Adipocyte (in vitro differentiated cells): ENCODE measurements at regions not wholly inside any gene's neighbourhood (a gene's known extent, or its start where the extent isn't known, plus 50 kb on each side); places are given as distances from the start of the nearest gene placed in this dataset.
"Not testable (repeated sequence)": the region's sequence is repeated elsewhere in the genome, so short reads cannot be mapped to it uniquely, and the experiment has no call there.

ENCODE experiments used
- DNase-seq: peaks from one replicate; pipeline ENCODE4 v3.0.0-alpha.2; 2015; ENCODE audit warnings: low read depth
- H3K27me3 ChIP-seq: replicated peaks from 2 replicates; pipeline ENCODE4 v1.7.0; 2013; ENCODE audit warnings: mild to moderate bottlenecking, low read length, moderate library complexity; ENCODE audit not compliant: control insufficient read depth, insufficient read depth
- H3K36me3 ChIP-seq: 2 replicates; pipeline ENCODE4 v1.7.0; 2013; ENCODE audit warnings: low read length, mild to moderate bottlenecking, moderate library complexity; ENCODE audit not compliant: control insufficient read depth, insufficient read depth, severe bottlenecking
- H3K4me1 ChIP-seq: 2 replicates; pipeline ENCODE4 v1.7.0; 2013; ENCODE audit warnings: mild to moderate bottlenecking, low read length, moderate library complexity; ENCODE audit not compliant: control insufficient read depth, insufficient read depth
- H3K4me3 ChIP-seq: 2 replicates; pipeline ENCODE4 v1.7.0; 2013; ENCODE audit warnings: mild to moderate bottlenecking, low read length, moderate library complexity
- H3K9ac ChIP-seq: 2 replicates; pipeline ENCODE4 v1.7.0; 2013; ENCODE audit warnings: mild to moderate bottlenecking, low read length, moderate library complexity
- H3K9me3 ChIP-seq: 2 replicates; pipeline ENCODE4 v1.7.0; 2013; ENCODE audit warnings: mild to moderate bottlenecking, low read length, moderate library complexity; ENCODE audit not compliant: control insufficient read depth

DNA sequence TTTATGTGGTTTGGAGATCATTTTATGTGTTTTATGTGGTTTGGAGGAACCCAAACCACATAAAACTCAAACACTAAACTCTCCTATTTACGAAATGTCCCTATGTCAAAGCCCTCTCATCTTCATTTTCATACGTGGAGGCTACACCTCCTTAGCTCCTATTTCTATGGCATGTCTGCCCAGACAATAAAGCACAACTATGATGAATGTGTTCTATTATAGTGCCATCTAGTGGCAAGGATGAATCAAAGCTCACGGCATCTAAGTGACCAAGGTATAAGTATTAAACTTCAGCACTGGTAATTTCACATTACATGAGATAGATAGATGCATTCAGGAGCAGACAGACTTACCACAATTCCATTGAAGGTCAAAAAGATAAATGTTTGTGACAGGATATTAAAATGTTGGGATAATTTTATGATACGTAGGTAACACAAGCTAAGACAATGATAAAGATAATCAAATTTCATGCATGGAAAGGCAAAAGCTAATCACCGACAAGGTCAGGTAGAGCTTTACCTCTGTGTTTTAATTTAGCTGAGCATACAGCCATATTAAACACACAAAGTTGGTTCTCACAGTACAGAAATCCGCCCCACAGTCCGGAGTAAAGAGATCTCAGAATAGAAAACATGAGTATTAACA is 130.6 kb upstream of the FHIT start:
- Histone ChIP-seq H3K27me3 (no peaks in the 10 kb centered on the region), H3K9ac (no peak overlapping the region), H3K9me3 (no peaks in the 10 kb centered on the region), H3K4me1 (no peaks in the 10 kb centered on the region), H3K36me3 (no peaks in the 10 kb centered on the region), H3K4me3 (no peak overlapping the region)
- peak; percentile 2 for DNase-seq

DNA sequence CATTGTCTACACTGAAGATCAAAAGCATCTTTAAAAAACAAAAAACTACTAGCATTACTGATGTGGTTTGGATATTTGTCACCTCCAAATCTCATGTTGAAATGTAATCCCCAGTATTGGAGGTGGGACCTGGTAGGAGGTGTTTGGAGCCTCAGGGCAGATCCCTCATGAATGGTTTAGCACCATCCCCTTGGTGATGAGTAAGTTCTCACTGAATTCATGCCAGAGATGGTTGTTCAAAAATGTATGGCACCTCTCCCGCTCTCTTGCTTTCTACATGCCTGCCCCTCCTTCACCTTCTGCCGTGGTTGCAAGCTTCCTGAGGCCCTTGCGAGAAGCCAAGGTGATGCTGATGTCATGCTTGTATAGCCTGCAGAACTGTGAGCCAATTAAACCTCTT is 136.6 kb upstream of the FHIT start:
- Histone ChIP-seq H3K27me3 (no peaks in the 10 kb centered on the region), H3K4me3 (no peak overlapping the region), H3K9me3 (no peaks in the 10 kb centered on the region), H3K4me1 (no peaks in the 10 kb centered on the region), H3K36me3 (no peaks in the 10 kb centered on the region), H3K9ac (no peak overlapping the region)
- DNase-seq = no peak

DNA sequence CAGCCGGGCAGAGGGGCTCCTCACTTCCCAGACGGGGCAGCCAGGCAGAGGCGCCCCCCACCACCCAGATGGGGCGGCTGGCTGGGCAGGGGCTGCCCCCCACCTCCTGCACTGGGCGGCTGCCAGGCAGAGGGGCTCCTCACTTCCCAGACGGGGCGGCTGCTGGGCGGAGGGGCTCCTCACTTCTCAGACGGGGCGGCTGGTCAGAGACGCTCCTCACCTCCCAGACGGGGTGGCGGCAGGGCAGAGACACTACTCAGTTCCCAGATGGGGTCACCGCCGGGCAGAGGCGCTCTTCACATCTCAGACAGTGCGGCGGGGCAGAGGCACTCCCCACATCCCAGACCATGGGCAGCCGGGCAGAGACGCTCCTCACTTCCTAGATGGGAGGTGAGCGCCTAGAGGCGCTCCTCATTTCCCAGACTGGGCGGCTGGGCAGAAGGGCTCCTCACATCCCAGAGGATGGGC is 142.3 kb upstream of the FHIT start:
- DNase-seq = not testable (repeated sequence)

DNA sequence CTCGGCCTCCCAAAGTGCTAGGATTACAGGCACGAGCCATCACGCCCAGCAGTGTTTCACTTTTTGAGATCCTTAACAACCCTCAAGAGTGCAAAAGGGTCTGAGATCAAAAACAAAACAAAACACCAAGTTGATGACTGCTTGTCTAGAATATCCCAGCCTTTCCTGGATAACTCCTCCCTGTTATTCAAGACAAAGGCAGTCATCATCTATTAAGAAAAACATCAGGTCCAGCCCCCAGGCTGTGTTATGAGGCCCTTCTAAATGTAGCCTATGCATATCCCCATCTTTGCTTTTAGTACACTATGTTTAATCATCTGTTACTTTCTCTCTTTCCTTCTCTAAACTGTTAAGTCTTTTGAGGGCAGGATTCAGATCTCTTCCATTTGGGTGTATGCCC is 150.1 kb upstream of the FHIT start:
- H3K9me3 ChIP-seq = no peaks in the 10 kb centered on the region
- DNase-seq = no peak
- no peaks in the 10 kb centered on the region for H3K36me3 ChIP-seq
- H3K27me3 ChIP-seq = no peaks in the 10 kb centered on the region
- no peak overlapping the region for H3K9ac ChIP-seq
- H3K4me1 ChIP-seq = no peaks in the 10 kb centered on the region
- no peak overlapping the region for H3K4me3 ChIP-seq

More for the DNA sequence above, 142.3 kb upstream of the FHIT start:
- not testable (repeated sequence) for H3K4me3 ChIP-seq, H3K36me3 ChIP-seq, H3K27me3 ChIP-seq, H3K9ac ChIP-seq, H3K9me3 ChIP-seq, H3K4me1 ChIP-seq

DNA sequence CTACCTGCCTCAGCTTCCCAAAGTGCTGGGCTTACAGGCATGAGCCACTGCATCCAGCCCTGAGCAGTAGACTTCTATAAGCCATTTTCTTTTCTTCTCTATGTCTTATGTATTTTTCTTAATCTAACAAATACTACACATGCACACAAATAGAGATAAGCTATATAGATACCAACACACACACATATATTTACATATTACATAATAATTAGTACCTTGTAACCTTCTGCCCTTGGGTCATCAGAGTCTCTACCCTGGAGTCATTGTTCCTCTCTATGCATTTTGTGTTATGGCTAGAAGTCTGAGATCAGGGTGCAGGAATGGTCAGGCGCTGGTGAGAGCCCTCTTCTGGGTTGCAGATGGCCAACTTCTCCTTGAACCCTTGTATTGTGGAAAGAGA is 154.0 kb upstream of the PTPRG start:
- no peak overlapping the region for H3K4me3 ChIP-seq
- no peaks in the 10 kb centered on the region for H3K4me1 ChIP-seq
- DNase-seq = no peak
- H3K9ac ChIP-seq = no peak overlapping the region
- no peaks in the 10 kb centered on the region for H3K36me3 ChIP-seq
- no peaks in the 10 kb centered on the region for H3K27me3 ChIP-seq
- H3K9me3 ChIP-seq = no peaks in the 10 kb centered on the region

DNA sequence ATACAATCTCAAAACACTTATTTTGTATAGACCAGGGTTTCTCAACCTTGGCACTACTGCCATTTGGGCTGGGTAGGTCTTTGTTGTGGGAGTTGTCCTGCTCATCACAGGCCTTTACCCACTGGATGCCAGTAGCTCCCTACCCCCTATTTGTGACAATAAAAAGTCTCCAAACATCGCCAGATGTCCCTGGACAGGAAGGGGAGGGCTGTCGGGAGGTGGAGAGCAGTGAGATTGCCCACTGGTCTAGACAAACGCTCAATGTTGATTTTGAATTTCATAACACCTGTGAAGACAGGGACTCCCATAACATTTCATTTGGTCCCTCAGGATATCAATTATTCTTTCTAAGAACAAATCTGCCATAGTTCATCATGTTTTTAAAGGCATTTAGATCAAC is 151.7 kb upstream of the PTPRG start:
- no peaks in the 10 kb centered on the region for H3K36me3 ChIP-seq
- no peaks in the 10 kb centered on the region for H3K9me3 ChIP-seq
- no peak overlapping the region for H3K4me3 ChIP-seq
- no peak overlapping the region for H3K9ac ChIP-seq
- H3K27me3 ChIP-seq = no peaks in the 10 kb centered on the region
- H3K4me1 ChIP-seq = no peaks in the 10 kb centered on the region
- DNase-seq = no peak

DNA sequence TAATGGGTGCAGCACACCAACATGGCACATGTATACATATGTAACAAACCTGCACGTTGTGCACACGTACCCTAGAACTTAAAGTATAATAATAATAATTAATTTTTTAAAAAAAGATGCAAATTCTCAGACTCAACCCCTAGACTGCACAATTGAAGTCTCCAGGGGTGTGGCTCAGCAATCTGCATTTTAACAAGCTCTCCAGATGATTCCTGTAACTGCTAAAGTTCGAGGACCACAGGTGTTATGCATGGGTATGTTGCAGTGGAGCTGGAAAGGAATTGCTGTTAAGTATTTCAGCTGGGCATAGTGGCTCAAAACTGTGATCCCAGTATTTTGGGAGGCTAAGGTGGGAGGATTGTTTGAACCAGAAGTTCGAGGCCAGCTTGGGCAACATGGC is 151.0 kb upstream of the PTPRG start:
- DNase-seq, H3K4me3 ChIP-seq, H3K9me3 ChIP-seq, H3K9ac ChIP-seq, H3K27me3 ChIP-seq, H3K36me3 ChIP-seq, H3K4me1 ChIP-seq: not testable (repeated sequence)

DNA sequence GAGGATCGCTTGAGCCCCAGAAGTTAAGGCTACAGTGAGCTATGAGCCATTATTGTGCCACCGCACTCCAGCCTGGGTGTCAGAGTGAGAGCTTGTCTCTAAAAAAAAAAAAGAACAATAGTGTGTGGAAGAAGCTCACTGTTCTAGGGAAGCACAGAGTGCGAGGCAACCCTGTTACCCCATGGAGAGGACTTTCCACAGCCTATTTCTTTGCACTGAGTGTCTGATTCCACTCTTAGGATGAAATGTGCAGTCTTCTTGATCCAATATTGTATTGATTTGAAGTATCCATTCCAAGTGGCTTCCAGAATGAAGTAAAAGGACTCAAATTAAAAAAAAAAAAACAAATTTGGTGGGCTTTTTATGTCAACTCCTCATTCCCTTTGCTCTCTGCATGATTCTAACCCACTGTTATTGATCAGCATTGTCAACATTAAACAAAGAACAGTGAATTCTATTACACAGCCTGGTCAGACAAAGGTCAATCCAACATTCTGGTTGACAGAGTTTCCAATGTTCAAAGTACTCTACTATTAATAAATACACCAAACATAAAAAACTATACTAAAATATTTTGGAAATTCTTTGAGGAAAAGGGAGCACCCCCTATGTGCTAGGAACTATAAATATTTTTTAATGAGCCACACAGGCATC is 150.2 kb upstream of the PTPRG start:
- Histone ChIP-seq H3K9me3 (no peaks in the 10 kb centered on the region), H3K9ac (no peak overlapping the region), H3K36me3 (no peaks in the 10 kb centered on the region), H3K27me3 (no peaks in the 10 kb centered on the region), H3K4me3 (no peak overlapping the region), H3K4me1 (no peaks in the 10 kb centered on the region)
- no peak for DNase-seq

DNA sequence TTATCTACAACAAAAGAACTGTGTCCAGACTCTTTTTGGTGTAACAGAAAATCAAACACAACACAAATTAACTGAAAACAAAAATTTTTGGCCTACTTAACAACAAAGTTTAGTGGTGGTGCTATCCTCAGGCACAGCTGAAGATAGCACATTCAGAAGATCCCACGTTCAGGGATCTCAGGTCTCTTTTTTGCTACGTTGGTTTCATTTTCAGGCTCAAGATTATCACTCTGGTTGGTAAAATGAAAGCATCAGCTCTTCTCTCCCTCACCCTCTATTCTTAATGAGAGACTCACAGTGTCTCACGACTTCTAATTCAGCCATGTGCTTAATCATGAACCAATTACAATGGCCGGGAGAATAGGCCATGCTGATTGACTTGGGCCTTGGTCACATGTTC is 146.9 kb upstream of the PTPRG start:
- no peak for DNase-seq
- H3K9me3 ChIP-seq = no peaks in the 10 kb centered on the region
- H3K9ac ChIP-seq = no peak overlapping the region
- H3K4me1 ChIP-seq = peaks cover 11% of the 10 kb centered on the region
- no peaks in the 10 kb centered on the region for H3K36me3 ChIP-seq
- no peaks in the 10 kb centered on the region for H3K27me3 ChIP-seq
- H3K4me3 ChIP-seq = no peak overlapping the region

DNA sequence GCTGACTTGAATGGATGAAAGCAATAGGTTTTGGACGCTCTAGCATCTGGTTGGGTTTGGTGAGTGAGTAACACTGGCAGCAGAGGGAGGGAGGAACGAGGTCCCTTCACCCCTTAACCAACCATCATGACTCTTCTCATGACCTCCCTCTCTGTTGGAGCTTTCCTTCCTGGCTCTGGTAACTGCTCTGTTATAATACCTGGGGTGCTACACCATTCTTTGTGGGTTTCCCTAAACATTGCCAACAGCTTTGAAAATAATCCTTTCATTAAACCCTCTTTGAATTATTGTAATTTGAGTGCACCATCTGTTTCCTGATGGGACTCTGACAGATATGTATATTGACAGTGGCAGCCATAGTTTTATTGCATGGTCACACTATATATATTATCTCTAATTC is 146.2 kb upstream of the PTPRG start:
- Histone ChIP-seq H3K27me3 (no peaks in the 10 kb centered on the region), H3K9me3 (no peaks in the 10 kb centered on the region), H3K4me3 (no peak overlapping the region), H3K36me3 (no peaks in the 10 kb centered on the region), H3K4me1 (peaks cover 11% of the 10 kb centered on the region), H3K9ac (no peak overlapping the region)
- no peak for DNase-seq

DNA sequence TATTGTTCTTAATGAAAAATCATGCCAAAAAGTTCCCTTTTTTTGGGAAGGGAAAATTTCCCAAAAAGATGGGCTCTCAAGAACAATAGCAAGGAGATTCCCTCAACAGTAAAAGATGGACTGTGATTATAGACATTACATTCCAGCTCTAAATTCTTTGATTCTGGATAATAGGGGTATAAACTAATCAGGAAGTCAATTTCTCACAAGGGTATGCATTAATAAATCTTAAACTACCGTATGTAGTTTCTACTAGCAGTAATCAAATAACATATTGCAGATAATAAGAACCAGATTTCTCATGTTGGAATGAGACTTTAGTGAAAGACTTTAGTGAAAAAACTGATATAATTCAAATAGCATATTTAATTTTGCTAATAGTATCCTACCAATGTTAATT is 144.8 kb upstream of the PTPRG start:
- Histone ChIP-seq H3K9ac (no peak overlapping the region), H3K36me3 (no peaks in the 10 kb centered on the region), H3K9me3 (no peaks in the 10 kb centered on the region), H3K4me1 (peaks cover 11% of the 10 kb centered on the region), H3K27me3 (no peaks in the 10 kb centered on the region), H3K4me3 (no peak overlapping the region)
- DNase-seq = no peak

DNA sequence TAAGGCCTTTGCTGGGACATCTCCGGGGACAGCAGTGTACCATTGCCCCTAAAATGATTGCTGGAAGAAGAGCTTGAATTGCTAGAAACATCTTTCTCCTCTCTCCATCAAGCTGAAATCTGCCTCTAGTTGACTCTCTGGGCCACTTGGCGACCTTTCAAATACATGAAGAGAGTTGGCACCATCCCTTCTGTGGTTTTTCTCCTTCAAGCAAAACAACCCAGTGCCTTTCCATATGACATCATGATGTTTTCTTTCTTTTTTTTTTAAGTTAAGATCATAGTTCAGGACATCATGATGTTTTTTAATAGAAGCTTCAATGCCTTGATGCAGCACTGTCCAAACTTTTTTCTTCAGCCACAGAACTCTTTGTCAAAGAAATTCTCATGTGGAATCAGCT is 144.0 kb upstream of the PTPRG start:
- DNase-seq = peak; percentile 0

More for the DNA sequence above, 144.0 kb upstream of the PTPRG start:
- H3K4me3 ChIP-seq = no peak overlapping the region
- H3K9ac ChIP-seq = no peak overlapping the region
- H3K4me1 ChIP-seq = peaks cover 11% of the 10 kb centered on the region
- H3K36me3 ChIP-seq = no peaks in the 10 kb centered on the region
- H3K27me3 ChIP-seq = no peaks in the 10 kb centered on the region
- no peaks in the 10 kb centered on the region for H3K9me3 ChIP-seq
